ENCODE measurements at regions not wholly inside any gene's neighbourhood (a gene's known extent, or its start where the extent isn't known, plus 50 kb on each side); places are given as distances from the start of the nearest gene placed in this dataset.

- TF ChIP-seq CTCF (IDR thresholded peaks at IDR 0.05): no peak
- TF ChIP-seq POLR2A (IDR thresholded peaks at IDR 0.05): no peak
These were observed 499.6 kb downstream of the TMEM121 start for GRCh38 chr14:106026026-106026425.
